ENCODE measurements at regions not wholly inside any gene's neighbourhood (a gene's known extent, or its start where the extent isn't known, plus 50 kb on each side); places are given as distances from the start of the nearest gene placed in this dataset.
"Not testable (repeated sequence)": the region's sequence is repeated elsewhere in the genome, so short reads cannot be mapped to it uniquely, and the experiment has no call there.

DNA sequence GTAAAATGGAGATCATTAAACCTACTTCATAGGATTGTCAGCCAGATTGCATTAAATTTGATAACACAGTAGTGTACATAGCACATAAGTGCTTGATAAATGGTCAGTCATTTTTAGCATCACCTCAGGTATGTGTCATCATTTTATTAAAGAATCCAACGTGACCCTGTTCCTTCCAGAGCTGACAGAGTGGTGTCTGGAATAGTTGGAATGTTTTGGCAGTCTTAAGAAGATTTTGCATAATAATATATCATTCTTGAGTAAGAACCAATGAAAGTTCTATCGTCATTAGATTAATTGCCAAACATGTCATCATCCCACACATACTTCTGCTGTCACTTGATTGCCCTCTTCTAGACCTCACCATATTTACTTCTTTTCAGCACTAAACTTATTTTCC lies 451.4 kb upstream of the POM121L12 start:
- DNase-seq (no peak), ATAC-seq (no peak)
- H3K27ac ChIP-seq (ENCODE audit: low read length), result no peak overlapping the region
- no peak overlapping the region for H3K4me3 ChIP-seq (ENCODE audit: low read length)
- H3K27me3 ChIP-seq (ENCODE audit: control insufficient read depth, insufficient read depth), result no peaks in the 10 kb centered on the region
- no peaks in the 10 kb centered on the region for H3K4me1 ChIP-seq (ENCODE audit: control insufficient read depth, insufficient read depth, low read length)
- no peaks in the 10 kb centered on the region for H3K9me3 ChIP-seq (ENCODE audit: control insufficient read depth, low read length)
- intact Hi-C loops (cut with DNase I), result no loop called here
- 39% methylated on average over 2 of the region's 2 CpGs for WGBS

DNA sequence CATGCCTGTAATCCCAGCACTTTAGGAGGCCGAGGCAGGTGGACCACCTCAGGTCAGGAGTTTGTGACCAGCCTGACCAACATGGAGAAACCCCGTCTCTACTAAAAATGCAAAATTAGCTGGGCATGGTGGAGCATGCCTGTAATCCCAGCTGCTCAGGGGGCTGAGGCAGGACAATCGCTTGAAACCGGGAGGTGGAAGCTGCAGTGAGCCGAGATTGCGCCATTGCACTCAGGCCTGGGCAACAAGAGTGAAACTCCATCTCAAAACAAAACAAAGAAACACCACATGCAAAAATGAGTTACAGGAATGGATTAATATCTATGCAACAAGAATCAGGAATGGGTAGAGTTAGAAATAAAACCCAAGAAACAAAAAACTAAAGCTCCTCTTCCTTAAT lies 462.3 kb upstream of the POM121L12 start:
- H3K4me3 ChIP-seq (ENCODE audit: low read length); intact Hi-C loops (cut with DNase I): not testable (repeated sequence)

DNA sequence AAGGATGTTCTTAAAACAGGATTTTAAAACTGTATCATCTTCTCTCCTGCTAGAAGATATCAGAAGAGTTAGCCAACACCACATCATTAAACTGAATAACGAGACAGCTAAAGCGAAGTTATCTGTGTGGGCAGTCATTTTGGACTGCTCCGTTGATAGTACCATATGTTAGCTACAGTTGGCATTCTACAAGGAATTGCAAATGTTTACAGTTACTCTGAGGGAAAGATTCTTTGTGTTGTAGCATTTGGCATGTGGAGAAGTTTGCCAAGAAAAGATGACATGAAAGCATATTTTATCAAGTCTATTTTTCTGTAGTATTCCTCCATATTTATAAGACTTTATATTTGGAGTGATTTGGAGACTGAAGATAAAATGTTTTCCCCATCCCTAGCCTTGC lies 464.4 kb upstream of the POM121L12 start:
- H3K4me3 ChIP-seq (ENCODE audit: low read length), result no peak overlapping the region
- WGBS, result 57% methylated on average over 3 of the region's 3 CpGs
- no peaks in the 10 kb centered on the region for H3K9me3 ChIP-seq (ENCODE audit: control insufficient read depth, low read length)
- no peak overlapping the region for H3K27ac ChIP-seq (ENCODE audit: low read length)
- intact Hi-C loops (cut with DNase I), result no loop called here
- ATAC-seq (no peak), DNase-seq (no peak)
- no peaks in the 10 kb centered on the region for H3K27me3 ChIP-seq (ENCODE audit: control insufficient read depth, insufficient read depth)
- no peaks in the 10 kb centered on the region for H3K4me1 ChIP-seq (ENCODE audit: control insufficient read depth, insufficient read depth, low read length)

More for the DNA sequence above, 462.3 kb upstream of the POM121L12 start:
- not testable (repeated sequence) for ATAC-seq; H3K27ac ChIP-seq (ENCODE audit: low read length); H3K4me1 ChIP-seq (ENCODE audit: control insufficient read depth, insufficient read depth, low read length); H3K9me3 ChIP-seq (ENCODE audit: control insufficient read depth, low read length); DNase-seq; H3K27me3 ChIP-seq (ENCODE audit: control insufficient read depth, insufficient read depth)
- 94% methylated on average over 6 of the region's 6 CpGs for WGBS

DNA sequence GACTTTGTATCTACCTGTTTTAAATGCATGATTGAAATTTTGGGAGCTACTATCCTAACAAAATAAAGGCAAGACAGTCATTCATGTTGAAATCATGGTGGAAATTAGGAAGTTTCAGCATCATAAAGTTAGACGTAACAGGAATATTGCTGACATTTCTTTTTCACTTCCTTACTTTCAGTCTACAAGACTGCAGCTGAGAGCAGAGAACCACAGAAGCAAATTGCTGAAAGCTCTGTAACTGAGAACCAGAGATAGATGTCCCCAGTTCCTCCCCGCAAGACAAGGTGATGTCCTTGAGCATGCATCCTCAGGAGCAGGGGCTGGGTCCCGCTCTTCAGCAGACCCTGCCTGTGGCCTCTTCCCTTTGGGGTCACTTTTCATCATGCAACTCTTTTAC lies 466.3 kb upstream of the POM121L12 start:
- intact Hi-C loops (cut with DNase I), result no loop called here
- WGBS, result 85% methylated on average over 3 of the region's 3 CpGs
- Histone ChIP-seq H3K4me1 (ENCODE audit: control insufficient read depth, insufficient read depth, low read length) (no peaks in the 10 kb centered on the region), H3K9me3 (ENCODE audit: control insufficient read depth, low read length) (no peaks in the 10 kb centered on the region), H3K4me3 (ENCODE audit: low read length) (no peak overlapping the region), H3K27me3 (ENCODE audit: control insufficient read depth, insufficient read depth) (no peaks in the 10 kb centered on the region), H3K27ac (ENCODE audit: low read length) (no peak overlapping the region)
- no peak for DNase-seq
- ATAC-seq, result no peak

DNA sequence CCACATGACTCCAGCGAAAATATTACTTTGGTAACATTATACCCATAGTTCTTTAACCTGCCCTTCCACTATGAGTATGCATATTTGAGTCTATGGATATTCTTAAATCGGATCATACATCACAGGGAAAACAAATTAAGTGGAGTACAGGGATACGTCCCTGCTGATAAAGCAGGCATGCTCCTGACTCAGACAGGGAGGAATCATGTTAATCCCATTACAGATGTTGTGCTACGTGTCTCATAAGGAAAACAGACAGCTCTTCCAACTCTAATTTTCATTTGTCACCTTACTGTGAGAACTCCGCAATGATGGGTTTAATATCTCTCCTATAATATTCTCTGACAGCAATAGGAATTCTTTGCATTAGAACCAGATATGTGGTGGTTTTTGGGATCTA lies 469.5 kb upstream of the POM121L12 start:
- intact Hi-C loops (cut with DNase I), result no loop called here
- no peak for ATAC-seq
- 66% methylated on average over 5 of the region's 5 CpGs for whole genome bisulfite sequencing
- H3K4me3 ChIP-seq (ENCODE audit: low read length), result no peak overlapping the region
- H3K9me3 ChIP-seq (ENCODE audit: control insufficient read depth, low read length), result no peaks in the 10 kb centered on the region
- no peaks in the 10 kb centered on the region for H3K4me1 ChIP-seq (ENCODE audit: control insufficient read depth, insufficient read depth, low read length)
- H3K27ac ChIP-seq (ENCODE audit: low read length), result no peak overlapping the region
- no peak for DNase-seq
- H3K27me3 ChIP-seq (ENCODE audit: control insufficient read depth, insufficient read depth), result no peaks in the 10 kb centered on the region

DNA sequence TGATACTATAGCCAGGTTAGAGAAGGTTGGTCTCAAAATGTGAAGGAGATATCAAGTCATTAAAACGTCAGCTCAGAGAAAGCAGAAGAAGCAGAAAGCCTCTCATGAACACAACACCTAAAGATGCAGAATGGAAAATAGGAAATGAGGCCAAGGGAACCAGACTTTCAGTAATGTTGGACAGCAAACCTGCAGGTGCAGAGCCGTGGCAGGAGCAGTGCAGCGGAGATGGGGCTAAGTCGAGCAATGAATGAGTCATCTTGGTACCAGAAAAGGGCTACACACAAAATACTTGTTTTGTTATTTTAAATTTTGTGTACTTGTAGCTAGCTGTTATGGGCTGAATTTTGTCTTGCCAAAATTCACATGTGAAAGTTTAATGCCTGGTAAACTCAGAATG lies 479.6 kb upstream of the POM121L12 start:
- H3K27ac ChIP-seq (ENCODE audit: low read length), result no peak overlapping the region
- no peak overlapping the region for H3K4me3 ChIP-seq (ENCODE audit: low read length)
- 62% methylated on average over 4 of the region's 4 CpGs for WGBS
- ATAC-seq (no peak), DNase-seq (no peak)
- H3K9me3 ChIP-seq (ENCODE audit: control insufficient read depth, low read length), result no peaks in the 10 kb centered on the region
- intact Hi-C loops (cut with DNase I), result no loop called here
- H3K27me3 ChIP-seq (ENCODE audit: control insufficient read depth, insufficient read depth), result no peaks in the 10 kb centered on the region
- H3K4me1 ChIP-seq (ENCODE audit: control insufficient read depth, insufficient read depth, low read length), result no peaks in the 10 kb centered on the region

DNA sequence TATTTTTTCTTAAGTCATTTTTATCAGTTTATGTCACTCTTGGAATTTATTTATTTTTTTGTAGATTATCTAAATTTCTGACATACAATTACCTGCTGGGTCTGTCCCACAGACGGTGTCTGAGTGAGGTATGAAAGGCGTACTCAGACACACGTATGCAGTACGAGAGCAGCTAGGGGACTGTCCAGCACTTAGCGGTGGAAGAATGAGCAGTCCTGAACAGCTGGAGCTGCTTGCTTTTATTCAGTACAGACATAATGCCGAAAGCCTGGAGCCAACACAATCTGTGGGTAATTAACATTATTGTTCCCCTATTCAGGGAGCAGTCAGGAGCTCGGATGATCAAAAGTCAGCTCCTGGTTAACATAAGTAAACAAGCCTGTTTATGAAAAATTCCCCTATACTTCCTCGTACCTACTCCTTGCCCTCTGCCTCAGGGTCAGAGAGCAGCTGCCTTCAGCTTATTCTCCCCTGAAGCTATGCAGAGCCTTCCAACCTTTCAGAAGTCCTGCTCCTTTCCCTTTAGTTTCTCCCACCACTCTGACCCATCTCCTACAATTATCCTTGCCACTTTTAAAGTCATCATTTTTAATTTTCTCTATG lies 488.0 kb upstream of the POM121L12 start:
- ATAC-seq (no peak), DNase-seq (no peak)
- Histone ChIP-seq H3K27ac (ENCODE audit: low read length) (no peak overlapping the region), H3K27me3 (ENCODE audit: control insufficient read depth, insufficient read depth) (no peaks in the 10 kb centered on the region), H3K9me3 (ENCODE audit: control insufficient read depth, low read length) (no peaks in the 10 kb centered on the region), H3K4me1 (ENCODE audit: control insufficient read depth, insufficient read depth, low read length) (no peaks in the 10 kb centered on the region), H3K4me3 (ENCODE audit: low read length) (no peak overlapping the region)
- WGBS, result 78% methylated on average over 8 of the region's 8 CpGs
- intact Hi-C loops (cut with DNase I), result no loop called here

DNA sequence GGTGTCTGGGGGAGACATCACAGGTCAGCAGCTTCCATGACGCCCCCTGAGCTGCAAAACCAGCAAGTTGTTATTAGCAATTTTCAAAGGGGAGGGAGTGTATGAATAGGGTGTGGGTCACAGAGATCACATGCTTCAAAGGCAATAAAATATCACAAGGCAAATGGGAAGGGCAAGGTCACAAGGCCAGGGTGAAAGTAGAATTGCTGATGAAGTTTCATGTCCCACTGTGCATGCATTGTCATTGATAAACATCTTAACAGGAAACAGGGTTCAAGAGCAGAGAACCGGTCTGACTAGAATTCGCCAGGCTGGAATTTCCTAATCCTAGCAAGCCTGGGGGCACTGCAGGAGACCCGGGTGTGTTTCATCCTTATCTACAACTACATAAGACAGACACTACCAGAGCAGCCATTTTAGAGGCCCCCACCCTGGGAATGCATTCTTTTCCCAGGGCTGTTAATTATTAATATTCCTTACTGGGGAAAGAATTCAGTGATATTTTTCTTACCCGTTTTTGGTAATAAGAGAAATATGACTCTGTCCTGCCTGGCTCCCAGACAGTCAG lies 494.2 kb upstream of the POM121L12 start:
- 52% methylated on average over 5 of the region's 5 CpGs for WGBS
- intact Hi-C loops (cut with DNase I); H3K4me3 ChIP-seq (ENCODE audit: low read length): not testable (repeated sequence)

DNA sequence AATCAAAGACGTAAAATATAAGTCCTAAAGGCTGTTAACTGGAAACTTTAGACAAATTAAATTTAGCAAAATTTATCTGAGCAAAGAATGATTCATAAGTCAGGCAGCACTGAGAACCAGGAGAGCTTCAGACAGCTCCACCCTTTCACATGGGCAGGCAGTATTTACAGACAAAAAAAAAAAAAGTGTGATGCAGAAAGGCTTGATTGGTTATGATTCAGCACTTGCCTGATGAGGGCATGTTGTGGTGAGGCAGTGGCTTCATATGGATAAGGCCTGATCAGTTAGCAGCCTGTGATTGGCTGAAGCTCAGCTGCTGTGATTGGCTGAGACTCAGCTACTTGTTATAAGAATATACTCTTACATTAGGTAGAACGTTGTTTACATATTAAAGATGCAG lies 495.4 kb upstream of the POM121L12 start:
- Histone ChIP-seq H3K4me3 (ENCODE audit: low read length) (no peak overlapping the region), H3K27ac (ENCODE audit: low read length) (no peak overlapping the region), H3K4me1 (ENCODE audit: control insufficient read depth, insufficient read depth, low read length) (no peaks in the 10 kb centered on the region), H3K27me3 (ENCODE audit: control insufficient read depth, insufficient read depth) (no peaks in the 10 kb centered on the region), H3K9me3 (ENCODE audit: control insufficient read depth, low read length) (no peaks in the 10 kb centered on the region)
- 69% methylated on average over 2 of the region's 2 CpGs for WGBS
- peak in 1 of 3 donors; percentile 15 for DNase-seq
- intact Hi-C loops (cut with DNase I), result no loop called here
- ATAC-seq, result no peak

More for the DNA sequence above, 494.2 kb upstream of the POM121L12 start:
- not testable (repeated sequence) for H3K9me3 ChIP-seq (ENCODE audit: control insufficient read depth, low read length); H3K27ac ChIP-seq (ENCODE audit: low read length); ATAC-seq; H3K27me3 ChIP-seq (ENCODE audit: control insufficient read depth, insufficient read depth); DNase-seq; H3K4me1 ChIP-seq (ENCODE audit: control insufficient read depth, insufficient read depth, low read length)

DNA sequence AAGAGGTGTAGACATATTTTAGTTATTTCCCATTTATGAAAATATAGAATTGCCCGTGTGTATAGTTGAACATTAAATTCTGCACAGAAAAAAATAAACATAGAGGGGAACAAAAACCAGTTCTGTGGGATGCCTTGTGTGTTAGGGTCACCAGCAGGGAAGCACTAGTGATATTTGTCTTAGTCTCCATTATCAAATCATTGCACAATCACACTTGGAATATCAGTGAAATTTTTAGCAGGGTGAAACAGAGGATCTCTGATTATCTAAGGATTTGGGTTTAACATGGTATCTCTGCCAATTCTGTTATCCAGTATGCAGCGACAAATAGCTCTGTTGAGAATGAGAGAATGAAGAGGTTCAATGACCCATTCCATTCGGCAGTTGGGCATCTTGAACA lies 496.0 kb upstream of the POM121L12 start:
- Histone ChIP-seq H3K27me3 (ENCODE audit: control insufficient read depth, insufficient read depth) (no peaks in the 10 kb centered on the region), H3K4me1 (ENCODE audit: control insufficient read depth, insufficient read depth, low read length) (no peaks in the 10 kb centered on the region), H3K9me3 (ENCODE audit: control insufficient read depth, low read length) (no peaks in the 10 kb centered on the region), H3K4me3 (ENCODE audit: low read length) (no peak overlapping the region), H3K27ac (ENCODE audit: low read length) (no peak overlapping the region)
- ATAC-seq (no peak), DNase-seq (no peak)
- WGBS, result 76% methylated on average over 3 of the region's 3 CpGs
- intact Hi-C loops (cut with DNase I), result no loop called here

DNA sequence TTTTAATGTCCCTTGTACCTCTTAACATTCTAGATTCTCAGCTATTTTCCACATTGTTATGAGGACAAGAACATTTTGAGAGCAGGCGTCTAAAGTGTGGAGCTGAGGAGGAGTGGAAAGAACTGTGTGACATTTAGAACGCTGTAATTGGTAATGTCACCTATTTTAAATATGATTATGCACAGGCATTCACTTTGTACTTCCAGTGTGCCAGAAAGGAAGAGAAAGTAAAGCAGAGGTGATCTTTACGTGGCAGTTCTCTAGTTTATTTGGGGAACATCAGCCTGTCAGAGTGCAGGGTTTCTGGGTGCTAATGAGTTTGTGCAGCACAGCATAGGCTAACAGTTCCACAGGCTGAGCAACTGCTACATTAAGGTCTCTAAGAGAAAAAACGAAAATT lies 498.4 kb upstream of the POM121L12 start:
- Histone ChIP-seq H3K9me3 (ENCODE audit: control insufficient read depth, low read length) (no peaks in the 10 kb centered on the region), H3K27me3 (ENCODE audit: control insufficient read depth, insufficient read depth) (no peaks in the 10 kb centered on the region), H3K4me3 (ENCODE audit: low read length) (no peak overlapping the region), H3K27ac (ENCODE audit: low read length) (no peak overlapping the region), H3K4me1 (ENCODE audit: control insufficient read depth, insufficient read depth, low read length) (no peaks in the 10 kb centered on the region)
- 64% methylated on average over 4 of the region's 4 CpGs for WGBS
- ATAC-seq (no peak), DNase-seq (no peak)
- intact Hi-C loops (cut with DNase I), result no loop called here
